ENCODE measurements at regions not wholly inside any gene's neighbourhood (a gene's known extent, or its start where the extent isn't known, plus 50 kb on each side); places are given as distances from the start of the nearest gene placed in this dataset.
"Not testable (repeated sequence)": the region's sequence is repeated elsewhere in the genome, so short reads cannot be mapped to it uniquely, and the experiment has no call there.

DNA sequence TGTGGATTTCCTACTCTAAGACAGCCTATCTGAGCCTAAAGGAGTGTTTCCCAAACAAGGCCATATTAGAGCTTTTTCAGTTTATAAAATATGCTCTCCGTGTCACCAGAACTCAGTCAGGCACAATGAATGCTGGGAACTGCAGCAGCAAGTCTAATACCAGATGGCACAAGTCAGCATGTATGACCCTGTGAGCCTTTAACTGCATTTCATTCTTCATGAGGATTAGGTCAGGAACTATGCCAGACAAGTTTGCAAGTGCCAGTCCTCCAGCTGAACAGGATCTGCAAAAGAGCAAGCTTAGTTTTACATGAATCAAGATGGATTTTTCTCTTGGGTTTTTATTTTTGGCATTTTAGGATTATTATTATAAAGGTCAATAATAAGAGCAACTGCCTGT, 66.7 kb upstream of the SAMD5 start:
- TF ChIP-seq POLR2A (IDR thresholded peaks at IDR 0.05): no peak
- TF ChIP-seq, protein P1, sequence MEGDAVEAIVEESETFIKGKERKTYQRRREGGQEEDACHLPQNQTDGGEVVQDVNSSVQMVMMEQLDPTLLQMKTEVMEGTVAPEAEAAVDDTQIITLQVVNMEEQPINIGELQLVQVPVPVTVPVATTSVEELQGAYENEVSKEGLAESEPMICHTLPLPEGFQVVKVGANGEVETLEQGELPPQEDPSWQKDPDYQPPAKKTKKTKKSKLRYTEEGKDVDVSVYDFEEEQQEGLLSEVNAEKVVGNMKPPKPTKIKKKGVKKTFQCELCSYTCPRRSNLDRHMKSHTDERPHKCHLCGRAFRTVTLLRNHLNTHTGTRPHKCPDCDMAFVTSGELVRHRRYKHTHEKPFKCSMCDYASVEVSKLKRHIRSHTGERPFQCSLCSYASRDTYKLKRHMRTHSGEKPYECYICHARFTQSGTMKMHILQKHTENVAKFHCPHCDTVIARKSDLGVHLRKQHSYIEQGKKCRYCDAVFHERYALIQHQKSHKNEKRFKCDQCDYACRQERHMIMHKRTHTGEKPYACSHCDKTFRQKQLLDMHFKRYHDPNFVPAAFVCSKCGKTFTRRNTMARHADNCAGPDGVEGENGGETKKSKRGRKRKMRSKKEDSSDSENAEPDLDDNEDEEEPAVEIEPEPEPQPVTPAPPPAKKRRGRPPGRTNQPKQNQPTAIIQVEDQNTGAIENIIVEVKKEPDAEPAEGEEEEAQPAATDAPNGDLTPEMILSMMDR (IDR thresholded peaks at IDR 0.05): no peak
- no peak overlapping the region for H3K4me3 ChIP-seq (replicated peaks in 1 of 3)

DNA sequence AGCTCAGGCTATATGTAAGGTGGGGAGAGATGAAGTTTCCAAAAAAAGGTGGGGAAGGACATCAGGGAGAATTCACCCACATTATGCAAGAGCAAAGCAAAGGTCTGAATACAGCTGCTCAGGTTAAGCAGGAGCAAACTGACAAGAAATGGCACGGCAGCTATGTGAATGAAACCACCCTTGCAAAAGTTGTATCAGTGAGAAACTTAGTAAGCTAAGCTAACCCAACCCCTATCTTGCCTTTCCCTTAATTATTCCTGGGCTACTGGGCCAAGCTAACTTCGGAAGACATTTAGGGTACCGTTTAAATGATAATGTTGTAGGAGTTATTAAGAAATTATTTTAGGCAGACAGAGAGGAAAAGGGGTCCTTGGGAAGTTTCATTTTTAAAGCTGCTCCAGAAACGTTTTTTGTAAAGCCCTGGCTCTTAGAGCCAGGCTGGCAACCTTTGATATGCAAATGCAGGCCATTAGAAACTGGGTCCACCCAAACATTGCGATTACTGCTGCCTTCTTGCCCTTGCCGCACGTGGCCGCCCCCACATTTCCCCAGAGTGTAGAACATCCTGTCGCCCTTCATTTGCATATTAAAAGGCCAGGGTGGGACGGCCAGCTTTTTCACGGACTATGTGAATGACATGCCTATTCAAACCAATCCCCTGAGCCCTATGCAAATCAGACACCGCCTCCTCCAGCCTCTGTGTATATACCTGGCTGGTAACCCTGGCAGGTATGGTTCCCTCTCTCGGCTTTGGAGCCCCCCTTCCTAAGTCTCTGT, 60.5 kb upstream of the SAMD5 start:
- Histone ChIP-seq H3K36me3 (no peaks in the 10 kb centered on the region), H3K4me3 (replicated peaks in 1 of 3) (no peak overlapping the region), H3K4me1 (no peaks in the 10 kb centered on the region), H3K9me3 (no peaks in the 10 kb centered on the region), H3K27ac (no peak overlapping the region), H3K27me3 (no peaks in the 10 kb centered on the region)
- intact Hi-C loops (cut with DNase I): no loop called here
- 32 to 37% methylated on average over 13 of the region's 13 CpGs for WGBS, 2 donors
- no peak for TF ChIP-seq POLR2A (IDR thresholded peaks at IDR 0.05)
- TF ChIP-seq, protein P1 (IDR thresholded peaks at IDR 0.05): no peak
- DNase-seq: peak; percentile 4 to 15

More for the DNA sequence above, 66.7 kb upstream of the SAMD5 start:
- intact Hi-C loops (cut with DNase I): no loop called here
- DNase-seq: no peak
- H3K27ac ChIP-seq: no peak overlapping the region
- H3K4me1 ChIP-seq: no peaks in the 10 kb centered on the region
- 55 to 69% methylated on average over 1 of the region's 1 CpG for WGBS, 2 donors
- H3K36me3 ChIP-seq: no peaks in the 10 kb centered on the region
- no peaks in the 10 kb centered on the region for H3K27me3 ChIP-seq
- H3K9me3 ChIP-seq: no peaks in the 10 kb centered on the region

DNA sequence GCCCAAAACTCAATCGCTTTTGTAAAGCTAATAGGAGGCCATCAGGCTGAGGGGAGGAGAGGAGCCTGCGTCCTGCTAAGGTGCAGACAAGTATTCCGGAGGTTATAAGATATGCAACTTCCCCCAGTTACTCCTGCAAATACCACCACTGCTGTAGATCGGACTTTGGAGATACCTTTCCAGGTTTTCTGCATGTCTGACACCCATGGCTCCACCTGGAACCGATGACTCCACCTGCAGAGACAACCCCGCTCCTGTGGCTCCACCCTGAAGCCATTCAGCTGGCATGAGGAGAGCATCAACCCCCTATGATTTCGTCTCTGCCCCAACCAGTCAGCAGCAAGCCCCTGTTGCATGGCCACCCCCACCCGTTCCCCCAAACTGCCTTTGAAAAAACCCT, 59.7 kb upstream of the SAMD5 start:
- no peak for TF ChIP-seq POLR2A (IDR thresholded peaks at IDR 0.05)
- TF ChIP-seq, protein P1 (IDR thresholded peaks at IDR 0.05): no peak
- H3K4me1 ChIP-seq: no peaks in the 10 kb centered on the region
- no peak overlapping the region for H3K27ac ChIP-seq
- no peaks in the 10 kb centered on the region for H3K27me3 ChIP-seq
- intact Hi-C loops (cut with DNase I): no loop called here
- H3K9me3 ChIP-seq: no peaks in the 10 kb centered on the region
- no peaks in the 10 kb centered on the region for H3K36me3 ChIP-seq
- DNase-seq: no peak
- 92 to 93% methylated on average over 7 to 8 of the region's 8 CpGs for WGBS, 2 donors
- H3K4me3 ChIP-seq (replicated peaks in 1 of 3): no peak overlapping the region

DNA sequence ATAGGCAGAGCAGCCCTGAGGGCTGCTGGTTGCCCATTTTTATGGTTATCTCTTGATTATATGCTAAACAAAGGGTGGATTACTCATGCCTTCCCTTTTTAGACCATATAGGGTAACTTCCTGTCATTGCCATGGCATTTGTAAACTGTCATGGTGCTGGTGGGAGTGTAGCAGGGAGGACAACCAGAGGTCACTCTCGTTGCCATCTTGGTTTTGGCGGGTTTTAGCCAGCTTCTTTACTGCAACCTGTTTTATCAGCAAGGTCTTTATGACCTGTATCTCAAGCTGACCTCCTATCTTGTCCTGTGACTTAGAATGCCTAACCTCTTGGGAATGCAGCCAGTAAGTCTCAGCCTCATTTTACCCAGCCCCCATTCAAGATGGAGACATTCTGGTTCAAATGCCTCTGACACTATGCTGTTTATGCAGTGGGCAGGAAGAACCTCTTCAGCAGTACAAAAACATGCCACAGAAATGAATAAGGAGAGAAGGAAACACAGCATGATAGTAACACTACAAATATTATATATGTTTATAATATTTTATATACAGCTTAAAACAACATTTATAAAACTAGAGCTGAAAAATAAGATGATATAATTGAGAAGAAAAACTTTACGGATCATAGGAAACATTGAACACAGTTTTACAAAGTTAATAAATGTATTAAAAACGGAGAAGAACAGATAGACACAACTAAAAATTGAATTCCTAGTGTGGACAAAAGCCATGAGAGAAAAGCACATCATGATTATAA, 58.9 kb upstream of the SAMD5 start:
- Histone ChIP-seq H3K27me3 (no peaks in the 10 kb centered on the region), H3K4me3 (replicated peaks in 1 of 3) (no peak overlapping the region), H3K36me3 (no peaks in the 10 kb centered on the region), H3K4me1 (no peaks in the 10 kb centered on the region), H3K27ac (no peak overlapping the region), H3K9me3 (no peaks in the 10 kb centered on the region)
- DNase-seq: no peak
- 93 to 95% methylated on average over 4 of the region's 4 CpGs for WGBS, 2 donors
- TF ChIP-seq, protein P1 (IDR thresholded peaks at IDR 0.05): no peak
- TF ChIP-seq POLR2A (IDR thresholded peaks at IDR 0.05): no peak
- intact Hi-C loops (cut with DNase I): no loop called here

DNA sequence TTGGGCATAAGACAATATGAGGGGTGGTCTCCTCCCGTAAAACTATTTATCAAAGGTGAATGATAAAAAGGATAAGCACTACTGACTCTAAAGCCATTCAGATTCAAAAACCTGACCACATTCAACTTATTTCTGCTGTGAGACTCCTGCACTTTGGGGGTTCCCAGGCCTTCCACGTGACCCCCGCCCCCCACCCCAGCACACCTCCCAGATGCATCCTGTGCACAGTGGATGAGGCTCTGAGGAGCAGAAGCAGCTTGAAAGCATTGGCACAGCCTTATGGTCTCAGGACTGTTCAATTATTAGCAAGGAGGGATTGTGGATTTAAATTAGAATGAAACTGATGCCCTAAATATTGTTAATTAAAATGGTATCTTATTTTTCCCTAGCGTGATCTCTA, 55.1 kb upstream of the SAMD5 start:
- 71 to 81% methylated on average over 4 of the region's 4 CpGs for WGBS, 2 donors
- Histone ChIP-seq H3K9me3 (no peaks in the 10 kb centered on the region), H3K4me1 (no peaks in the 10 kb centered on the region), H3K27ac (no peak overlapping the region), H3K4me3 (replicated peaks in 1 of 3) (no peak overlapping the region), H3K27me3 (no peaks in the 10 kb centered on the region), H3K36me3 (no peaks in the 10 kb centered on the region)
- DNase-seq: no peak
- TF ChIP-seq, protein P1 (IDR thresholded peaks at IDR 0.05): no peak
- TF ChIP-seq POLR2A (IDR thresholded peaks at IDR 0.05): no peak
- intact Hi-C loops (cut with DNase I): no loop called here

DNA sequence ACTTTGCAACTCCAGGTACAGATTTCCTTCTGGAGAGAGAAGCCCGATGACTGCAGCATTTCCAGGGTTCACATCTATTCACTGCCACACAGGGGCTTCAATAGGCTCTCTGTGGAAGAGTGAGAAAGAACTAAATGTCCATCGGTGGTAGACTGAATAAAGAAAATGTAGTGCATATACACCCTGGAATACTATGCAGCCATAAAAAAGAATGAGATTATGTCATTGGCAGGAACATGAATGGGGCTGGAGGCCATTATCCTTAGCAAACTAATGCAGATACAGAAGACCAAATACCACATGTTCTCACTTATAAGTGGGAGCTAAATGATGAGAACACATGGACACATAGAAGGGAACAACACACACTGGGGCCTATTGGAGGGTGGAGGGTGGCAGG, 53.6 kb upstream of the SAMD5 start:
- not testable (repeated sequence) for H3K9me3 ChIP-seq
- WGBS, 2 donors: 89 to 96% methylated on average over 2 of the region's 2 CpGs

More for the DNA sequence above, 53.6 kb upstream of the SAMD5 start:
- intact Hi-C loops (cut with DNase I); H3K36me3 ChIP-seq; H3K27ac ChIP-seq; H3K4me3 ChIP-seq (replicated peaks in 1 of 3); H3K4me1 ChIP-seq; H3K27me3 ChIP-seq; DNase-seq: not testable (repeated sequence)

Data from thyroid gland (tissue), 4 donors.